H1 (cell line): ENCODE measurements at regions not wholly inside any gene's neighbourhood (a gene's known extent, or its start where the extent isn't known, plus 50 kb on each side); places are given as distances from the start of the nearest gene placed in this dataset.

Experiments
- CTCF ChIA-PET: fragments of 300-600 bp; sonication (Branson Sonifier 250); formaldehyde crosslinking; loops from one replicate; lab custom pipeline; 2021; ENCODE audit not compliant: partially characterized antibody; lab: Charles Lee
- POLR2A ChIA-PET: fragments of 300-600 bp; sonication (Branson Sonifier 250); formaldehyde crosslinking; loops from one replicate; lab custom pipeline; 2021; ENCODE audit warnings: inconsistent platforms; ENCODE audit not compliant: partially characterized antibody; lab: Charles Lee
- DNase-seq, 2 experiments: peaks; one replicate each; pipeline versions ENCODE4 v3.0.0 to v3.0.0-alpha.2; 2010 to 2022; ENCODE audit warnings: low spot score in 2 of 2, low read depth in 1 of 2, mixed read lengths in 1 of 2
- FAIRE-seq: peaks from 2 replicates; lab custom pipeline; 2011; peaks lifted over from hg19 to GRCh38; lab: Jason Lieb, UNC
- H2AFZ ChIP-seq: 2 replicates; pipeline ENCODE4 v1.8.1; 2012; ENCODE audit warnings: low read length, inconsistent platforms
- H2AK5ac ChIP-seq: 2 replicates; pipeline ENCODE4 v1.6.1; 2013; ENCODE audit warnings: low read depth, low read length
- H2BK120ac ChIP-seq: replicated peaks from 2 replicates; pipeline ENCODE3; 2013; ENCODE audit warnings: low read depth, low read length, inconsistent platforms
- H2BK12ac ChIP-seq: 2 replicates; pipeline ENCODE4 v1.6.1; 2013; ENCODE audit warnings: low read depth, low read length
- H2BK15ac ChIP-seq: 2 replicates; pipeline ENCODE4 v1.6.1; 2013; ENCODE audit warnings: low read length
- H2BK20ac ChIP-seq: 2 replicates; pipeline ENCODE4 v1.6.1; 2013; ENCODE audit warnings: low read length
- H2BK5ac ChIP-seq: 2 replicates; pipeline ENCODE4 v1.6.1; 2013; ENCODE audit warnings: low read depth, low read length
- H3K14ac ChIP-seq: 2 replicates; pipeline ENCODE4 v1.6.1; 2013; ENCODE audit warnings: inconsistent platforms; ENCODE audit not compliant: insufficient read length
- H3K18ac ChIP-seq: 2 replicates; pipeline ENCODE4 v1.6.1; 2013; ENCODE audit warnings: low read length; ENCODE audit errors: extremely low read depth
- H3K23ac ChIP-seq: 2 replicates; pipeline ENCODE4 v1.6.1; 2013; ENCODE audit warnings: inconsistent platforms; ENCODE audit not compliant: insufficient read length
- H3K23me2 ChIP-seq: 2 replicates; pipeline ENCODE4 v1.6.1; 2013; ENCODE audit warnings: low read depth, low read length
- H3K27ac ChIP-seq: 2 replicates; pipeline ENCODE4 v1.6.1; 2011; ENCODE audit warnings: low read depth, low read length, inconsistent platforms
- H3K27me3 ChIP-seq, 4 experiments: replicated peaks in 1 of 4; 1 replicate in 1 of 4; 2 replicates in 3 of 4; pipeline versions ENCODE4 v1.6.1 to v1.8.1; 2011 to 2013; ENCODE audit warnings: low read length in 3 of 4, mild to moderate bottlenecking in 3 of 4, inconsistent platforms in 2 of 4, mixed read lengths in 2 of 4, moderate library complexity in 1 of 4; ENCODE audit not compliant: control insufficient read depth in 3 of 4, insufficient read depth in 3 of 4; ENCODE audit errors: extremely low read depth in 1 of 4
- H3K36me3 ChIP-seq, 4 experiments: 2 replicates each; pipeline versions ENCODE4 v1.6.1 to v1.8.1; 2011 to 2013; ENCODE audit warnings: mild to moderate bottlenecking in 4 of 4, low read length in 3 of 4, moderate library complexity in 2 of 4, control low read depth in 1 of 4, inconsistent platforms in 1 of 4; ENCODE audit not compliant: insufficient read depth in 4 of 4, control insufficient read depth in 2 of 4
- H3K4ac ChIP-seq: replicated peaks from 2 replicates; pipeline ENCODE3; 2013; ENCODE audit warnings: low read length, low read depth, mixed read lengths, inconsistent platforms; ENCODE audit not compliant: insufficient read length
- H3K4me1 ChIP-seq, 4 experiments: replicated peaks in 1 of 4; 1 replicate in 1 of 4; 2 replicates in 3 of 4; pipeline versions ENCODE4 v1.6.1 to v1.8.1; 2011 to 2013; ENCODE audit warnings: low read length in 3 of 4, inconsistent platforms in 2 of 4, mixed read lengths in 1 of 4; ENCODE audit not compliant: insufficient read depth in 4 of 4, control insufficient read depth in 3 of 4
- H3K4me2 ChIP-seq, 2 experiments: 2 replicates each; pipeline versions ENCODE4 v1.6.1 to v1.8.1; 2011 to 2013; ENCODE audit warnings: low read depth in 2 of 2, low read length in 2 of 2, control low read depth in 1 of 2, inconsistent platforms in 1 of 2, mild to moderate bottlenecking in 1 of 2; ENCODE audit not compliant: insufficient read depth in 1 of 2
- H3K4me3 ChIP-seq, 4 experiments: fragments of 200-600, 300-600 bp in 1 of 4; sonication (generic), shearing (Covaris generic), sonication (Bioruptor Twin) in 1 of 4; 2 replicates each; pipeline versions ENCODE4 v1.5.1 to v1.8.1; 2011 to 2016; ENCODE audit warnings: low read length in 4 of 4, low read depth in 3 of 4, control low read depth in 2 of 4, inconsistent platforms in 2 of 4, mild to moderate bottlenecking in 2 of 4, mixed read lengths in 1 of 4, moderate library complexity in 1 of 4; ENCODE audit not compliant: insufficient read depth in 2 of 4; ENCODE audit errors: extremely low read depth in 1 of 4
- H3K56ac ChIP-seq: replicated peaks from 2 replicates; pipeline ENCODE3; 2013; ENCODE audit warnings: low read depth, mild to moderate bottlenecking, mixed read lengths, low read length, inconsistent platforms; ENCODE audit not compliant: insufficient read length
- H3K79me1 ChIP-seq: 2 replicates; pipeline ENCODE4 v1.6.1; 2013; ENCODE audit warnings: low read depth, low read length, control low read depth
- H3K79me2 ChIP-seq, 2 experiments: 2 replicates each; pipeline versions ENCODE4 v1.6.1 to v1.8.1; 2012 to 2013; ENCODE audit warnings: low read length in 2 of 2, mild to moderate bottlenecking in 2 of 2, inconsistent platforms in 1 of 2; ENCODE audit not compliant: insufficient read depth in 2 of 2, control insufficient read depth in 1 of 2
- H3K9ac ChIP-seq, 4 experiments: replicated peaks in 1 of 4; 1 replicate in 1 of 4; 2 replicates in 3 of 4; pipeline versions ENCODE4 v1.6.1 to v1.8.1; 2011 to 2013; ENCODE audit warnings: low read depth in 3 of 4, low read length in 3 of 4, control low read depth in 2 of 4, mild to moderate bottlenecking in 2 of 4, moderate library complexity in 2 of 4, inconsistent platforms in 1 of 4; ENCODE audit errors: extremely low read depth in 1 of 4
- H3K9me3 ChIP-seq, 2 experiments: 2 replicates each; pipeline versions ENCODE4 v1.6.1 to v1.8.1; 2012 to 2013; ENCODE audit warnings: mild to moderate bottlenecking in 2 of 2, moderate library complexity in 2 of 2, control low read depth in 1 of 2, inconsistent platforms in 1 of 2, low read depth in 1 of 2, low read length in 1 of 2, mixed read lengths in 1 of 2; ENCODE audit not compliant: insufficient read depth in 2 of 2
- H4K20me1 ChIP-seq, 2 experiments: replicated peaks in 1 of 2; 2 replicates each; pipeline versions ENCODE3 to v1.8.1; 2011 to 2013; ENCODE audit warnings: inconsistent platforms in 2 of 2, low read length in 2 of 2, mild to moderate bottlenecking in 1 of 2; ENCODE audit not compliant: insufficient read depth in 2 of 2, control insufficient read depth in 1 of 2
- H4K5ac ChIP-seq: 2 replicates; pipeline ENCODE4 v1.6.1; 2013; ENCODE audit warnings: low read length, low read depth, mixed read lengths, inconsistent platforms; ENCODE audit not compliant: insufficient read length
- H4K8ac ChIP-seq: 2 replicates; pipeline ENCODE4 v1.8.0; 2013; ENCODE audit warnings: mild to moderate bottlenecking, moderate library complexity, low read length, inconsistent platforms; ENCODE audit not compliant: insufficient read depth; ENCODE audit errors: extremely low read depth
- H4K91ac ChIP-seq: replicated peaks from 2 replicates; pipeline ENCODE3; 2013; ENCODE audit warnings: low read length, mixed read lengths, inconsistent platforms; ENCODE audit not compliant: insufficient read length
- BCL11A ChIP-seq, 2 experiments: IDR thresholded peaks; one replicate each; pipeline ENCODE4 v1.6.1; 2011; ENCODE audit warnings: low read depth in 2 of 2, low read length in 2 of 2, mild to moderate bottlenecking in 2 of 2
- CBX5 ChIP-seq: fragments of 300-800, 300-1000 bp; sonication (generic); IDR thresholded peaks from 2 replicates; pipeline ENCODE4 v1.7.1; 2016; ENCODE audit warnings: antibody characterized with exemption, low read length, low read depth
- SAP30 ChIP-seq: fragments of 300-600 bp; sonication (generic); IDR thresholded peaks from 2 replicates; pipeline ENCODE4 v1.7.1; 2012; ENCODE audit warnings: low read length, moderate library complexity, mild to moderate bottlenecking, inconsistent platforms; ENCODE audit not compliant: insufficient read depth, insufficient replicate concordance
- SRF ChIP-seq: IDR thresholded peaks from 2 replicates; pipeline ENCODE4 v1.6.1; 2011; ENCODE audit warnings: mild to moderate bottlenecking, low read depth, low read length, moderate library complexity
- WGBS, 2 experiments: shearing (Covaris generic) in 1 of 2; methylation state at CpG; one replicate each; pipeline versions ENCODE4 v1.1.6 to v1.1.7; 2013 to 2015; ENCODE audit warnings: low lambda C conversion rate in 2 of 2, mixed read lengths in 2 of 2, inconsistent platforms in 1 of 2, low coverage in 1 of 2, missing lambda C conversion rate in 1 of 2; ENCODE audit not compliant: insufficient replicate concordance in 2 of 2, insufficient coverage in 1 of 2, insufficient read length in 1 of 2; ENCODE audit errors: extremely low coverage in 1 of 2, missing lambda C conversion rate in 1 of 2; 5-methylcytosine and 5-hydroxymethylcytosine counted together
- TF ChIP-seq, protein P1 (sequence below), 3 experiments: IDR thresholded peaks; 1 replicate in 2 of 3; 2 replicates in 1 of 3; pipeline versions ENCODE4 v1.5.1 to v1.6.1; 2011; ENCODE audit warnings: low read length in 3 of 3, mild to moderate bottlenecking in 3 of 3, inconsistent platforms in 2 of 3, low read depth in 1 of 3, moderate library complexity in 1 of 3; ENCODE audit not compliant: insufficient read depth in 1 of 3; ENCODE audit errors: control extremely low read depth in 1 of 3

DNA sequence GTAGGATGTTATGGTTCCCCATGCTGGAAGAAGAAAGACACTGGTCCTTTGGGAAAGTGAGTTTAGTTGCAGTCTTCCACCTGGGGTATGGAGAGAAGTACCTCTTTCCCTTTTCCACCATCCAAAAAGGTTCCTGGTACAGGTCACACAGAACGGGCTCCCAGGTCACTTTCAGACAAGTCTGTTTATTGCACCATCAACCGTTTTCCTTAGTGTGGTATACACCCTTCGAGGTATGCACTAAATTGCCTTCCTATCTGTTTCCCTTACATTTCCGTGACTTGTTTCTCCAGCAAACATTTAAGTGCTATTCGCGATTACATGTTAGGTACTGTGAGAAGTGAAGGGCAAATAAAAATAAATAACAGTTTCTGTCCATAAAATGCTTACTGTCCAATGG is 185.1 kb downstream of the ARL4A start:
- Histone ChIP-seq H4K5ac (no peak overlapping the region), H3K23me2 (no peaks in the 10 kb centered on the region), H3K56ac (no peak overlapping the region), H2BK20ac (no peak overlapping the region), H2BK15ac (no peak overlapping the region), H3K79me2 (no peaks in the 10 kb centered on the region), H3K23ac (no peak overlapping the region), H3K9ac (no peak overlapping the region), H4K8ac (no peak overlapping the region), H3K4ac (no peak overlapping the region), H3K79me1 (no peaks in the 10 kb centered on the region), H2BK5ac (no peak overlapping the region), H3K9me3 (no peaks in the 10 kb centered on the region), H2BK12ac (no peak overlapping the region), H3K36me3 (no peaks in the 10 kb centered on the region), H3K14ac (no peak overlapping the region), H3K18ac (no peak overlapping the region), H3K4me3 (no peak overlapping the region), H4K91ac (no peak overlapping the region), H3K4me2 (no peak overlapping the region), H3K4me1 (no peaks in the 10 kb centered on the region), H4K20me1 (no peaks in the 10 kb centered on the region), H2AK5ac (no peak overlapping the region), H2AFZ (no peak overlapping the region; the same call in 1 of the 2 replicates), H3K27ac (no peak overlapping the region), H3K27me3 (no peaks in the 10 kb centered on the region), H2BK120ac (no peak overlapping the region)
- WGBS, 2 experiments = 96% methylated on average over 6 of the region's 6 CpGs; no CpG with 5 or more reads in 1 of the 2 experiments
- TF ChIP-seq BCL11A (IDR thresholded peaks at IDR 0.05; ENCODE audit: low read depth in 2 of 2, low read length in 2 of 2) (no peak), CBX5 (no peak), SAP30 (no peak), SRF (no peak)
- TF ChIP-seq, protein P1, sequence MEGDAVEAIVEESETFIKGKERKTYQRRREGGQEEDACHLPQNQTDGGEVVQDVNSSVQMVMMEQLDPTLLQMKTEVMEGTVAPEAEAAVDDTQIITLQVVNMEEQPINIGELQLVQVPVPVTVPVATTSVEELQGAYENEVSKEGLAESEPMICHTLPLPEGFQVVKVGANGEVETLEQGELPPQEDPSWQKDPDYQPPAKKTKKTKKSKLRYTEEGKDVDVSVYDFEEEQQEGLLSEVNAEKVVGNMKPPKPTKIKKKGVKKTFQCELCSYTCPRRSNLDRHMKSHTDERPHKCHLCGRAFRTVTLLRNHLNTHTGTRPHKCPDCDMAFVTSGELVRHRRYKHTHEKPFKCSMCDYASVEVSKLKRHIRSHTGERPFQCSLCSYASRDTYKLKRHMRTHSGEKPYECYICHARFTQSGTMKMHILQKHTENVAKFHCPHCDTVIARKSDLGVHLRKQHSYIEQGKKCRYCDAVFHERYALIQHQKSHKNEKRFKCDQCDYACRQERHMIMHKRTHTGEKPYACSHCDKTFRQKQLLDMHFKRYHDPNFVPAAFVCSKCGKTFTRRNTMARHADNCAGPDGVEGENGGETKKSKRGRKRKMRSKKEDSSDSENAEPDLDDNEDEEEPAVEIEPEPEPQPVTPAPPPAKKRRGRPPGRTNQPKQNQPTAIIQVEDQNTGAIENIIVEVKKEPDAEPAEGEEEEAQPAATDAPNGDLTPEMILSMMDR (IDR thresholded peaks at IDR 0.05; ENCODE audit: control extremely low read depth in 1 of 3, insufficient read depth in 1 of 3, low read depth in 1 of 3, low read length in 3 of 3) = no peak
- no peak for DNase-seq
- no peak for FAIRE-seq
- CTCF ChIA-PET = interaction anchor here (0.9 to 1.2 kb wide), 2 partner anchors 10 to 18 kb away, joined by 3 read pairs; no protein-coding TSS in a partner anchor
- POLR2A ChIA-PET = no interaction called here
